Panc1 (cell line): ENCODE measurements at regions not wholly inside any gene's neighbourhood (a gene's known extent, or its start where the extent isn't known, plus 50 kb on each side); places are given as distances from the start of the nearest gene placed in this dataset.

Experiments
- CTCF ChIP-seq: fragments of 450-650 bp; IDR thresholded peaks from 2 replicates; pipeline ENCODE4 v1.5.1; 2017; ENCODE audit warnings: mild to moderate bottlenecking
- POLR2AphosphoS5 ChIP-seq: IDR thresholded peaks from 2 replicates; pipeline ENCODE4 v1.6.1; 2012; ENCODE audit warnings: mild to moderate bottlenecking, low read depth, low read length, moderate library complexity
- REST ChIP-seq, 2 experiments: IDR thresholded peaks; 2 replicates each; pipeline ENCODE4 v1.6.1; 2011 to 2012; ENCODE audit warnings: low read depth in 2 of 2, control low read depth in 1 of 2, low read length in 1 of 2, mild to moderate bottlenecking in 1 of 2, moderate library complexity in 1 of 2; ENCODE audit not compliant: insufficient read depth in 1 of 2
- SIN3A ChIP-seq: IDR thresholded peaks from 2 replicates; pipeline ENCODE4 v1.6.1; 2012; ENCODE audit warnings: low read depth, mild to moderate bottlenecking, low read length, moderate library complexity, borderline replicate concordance; ENCODE audit not compliant: insufficient read depth
- TCF7L2 ChIP-seq: IDR thresholded peaks from 2 replicates; pipeline ENCODE4 v1.6.1; 2011; ENCODE audit warnings: mild to moderate bottlenecking, low read depth, low read length, inconsistent platforms

- TF ChIP-seq CTCF (no peak), POLR2AphosphoS5 (no peak), TCF7L2 (no peak), REST (IDR thresholded peaks at IDR 0.05; ENCODE audit: insufficient read depth in 1 of 2, low read depth in 2 of 2, low read length in 1 of 2) (no peak), SIN3A (no peak)
Measured at GRCh38 chr4:24089851-24090534, 200.1 kb upstream of the PPARGC1A start.
